Panc1 (cell line): ENCODE measurements at regions not wholly inside any gene's neighbourhood (a gene's known extent, or its start where the extent isn't known, plus 50 kb on each side); places are given as distances from the start of the nearest gene placed in this dataset.

Experiments used
- ATAC-seq: fragments of 200-7000 bp; cut with Tn5 transposase; 2 replicates; pipeline ENCODE4 v1.9.1; 2020; ENCODE audit warnings: mild to moderate bottlenecking, moderate library complexity
- BruUV-seq: library from RNA; stranded (reverse); fragments of 400-500 nt; replicated peaks from 2 replicates; lab custom pipeline; 2021; lab: Mats Ljungman, UMichigan
- CTCF ChIA-PET: fragments of 300-600 bp; sonication (Branson Sonifier 250); formaldehyde crosslinking; loops from one replicate; lab custom pipeline; 2022; ENCODE audit warnings: antibody characterized with exemption; lab: Charles Lee
- POLR2A ChIA-PET: fragments of 300-600 bp; sonication (Branson Sonifier 250); formaldehyde crosslinking; loops from one replicate; lab custom pipeline; 2022; ENCODE audit warnings: antibody characterized with exemption; lab: Charles Lee
- DNase-seq: peaks from one replicate; pipeline ENCODE4 v3.0.0-alpha.2; 2010; ENCODE audit warnings: low read depth, low spot score
- H3K27ac ChIP-seq: 2 replicates; pipeline ENCODE4 v1.5.1; 2011; ENCODE audit warnings: mild to moderate bottlenecking, low read length, inconsistent platforms
- H3K27me3 ChIP-seq: fragments of 200-500 bp; sonication (Bioruptor generic); 2 replicates; pipeline ENCODE4 v1.6.0; 2014; ENCODE audit warnings: low read length, inconsistent platforms; ENCODE audit not compliant: control insufficient read depth, insufficient read depth
- H3K36me3 ChIP-seq: fragments of 200-500 bp; sonication (Bioruptor generic); 2 replicates; pipeline ENCODE4 v1.5.1; 2014; ENCODE audit warnings: inconsistent platforms, mild to moderate bottlenecking, low read length, moderate library complexity; ENCODE audit not compliant: control insufficient read depth, insufficient read depth
- H3K4me1 ChIP-seq: 2 replicates; pipeline ENCODE4 v1.5.1; 2011; ENCODE audit warnings: inconsistent platforms, mild to moderate bottlenecking, low read length, moderate library complexity; ENCODE audit not compliant: control insufficient read depth, insufficient read depth
- H3K4me3 ChIP-seq, 2 experiments: 2 replicates each; pipeline ENCODE4 v1.5.1; 2011 to 2012; ENCODE audit warnings: low read depth in 2 of 2, low read length in 2 of 2, mild to moderate bottlenecking in 2 of 2, inconsistent platforms in 1 of 2, moderate library complexity in 1 of 2
- H3K9me3 ChIP-seq: fragments of 200-500 bp; sonication (Bioruptor generic); 2 replicates; pipeline ENCODE4 v1.5.1; 2014; ENCODE audit warnings: low read depth, mild to moderate bottlenecking, inconsistent platforms, low read length, moderate library complexity; ENCODE audit not compliant: control insufficient read depth, insufficient read depth
- POLR2AphosphoS5 ChIP-seq: IDR thresholded peaks from 2 replicates; pipeline ENCODE4 v1.6.1; 2012; ENCODE audit warnings: mild to moderate bottlenecking, low read depth, low read length, moderate library complexity
- SIN3A ChIP-seq: IDR thresholded peaks from 2 replicates; pipeline ENCODE4 v1.6.1; 2012; ENCODE audit warnings: low read depth, mild to moderate bottlenecking, low read length, moderate library complexity, borderline replicate concordance; ENCODE audit not compliant: insufficient read depth
- TCF7L2 ChIP-seq: IDR thresholded peaks from 2 replicates; pipeline ENCODE4 v1.6.1; 2011; ENCODE audit warnings: mild to moderate bottlenecking, low read depth, low read length, inconsistent platforms
- in situ Hi-C: cut with HindIII; loops from 2 replicates; pipeline ENCODE4 v1.10.0; 2016; ENCODE audit warnings: low sequenced_read_pairs, low pct_unique_long_range_greater_than_20kb
- intact Hi-C: fragments of 100-400 bp; cut with micrococcal nuclease; formaldehyde crosslinking; loops from one replicate; pipeline ENCODE4 v1.10.0; 2022; ENCODE audit not compliant: unreplicated experiment
- TF ChIP-seq, protein P1 (sequence below), 2 experiments: IDR thresholded peaks; 2 replicates each; pipeline ENCODE4 v1.6.1; 2011 to 2012; ENCODE audit warnings: low read depth in 2 of 2, control low read depth in 1 of 2, low read length in 1 of 2, mild to moderate bottlenecking in 1 of 2, moderate library complexity in 1 of 2; ENCODE audit not compliant: insufficient read depth in 1 of 2
- TF ChIP-seq, protein P2 (sequence below): fragments of 450-650 bp; IDR thresholded peaks from 2 replicates; pipeline ENCODE4 v1.5.1; 2017; ENCODE audit warnings: mild to moderate bottlenecking

DNA sequence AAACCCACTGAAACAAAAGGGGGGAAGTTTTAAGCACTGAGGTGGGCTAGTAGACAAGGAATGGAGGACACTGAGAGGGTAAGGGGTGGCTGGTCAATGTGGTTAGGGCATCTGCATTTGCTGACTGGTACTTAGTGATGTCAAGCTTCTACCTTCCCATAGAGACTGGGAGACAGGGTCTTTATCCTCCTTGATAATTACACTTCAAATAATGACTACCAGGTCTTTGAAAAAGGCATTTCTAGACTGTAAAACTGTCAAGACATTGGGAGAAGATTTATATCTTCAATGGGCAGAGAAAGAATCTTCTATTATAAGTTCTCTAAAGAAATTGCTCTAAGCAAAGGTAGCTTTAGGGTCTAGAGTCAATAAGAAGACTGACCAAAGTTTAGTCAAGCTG is 1490.8 kb upstream of the PCDH20 start:
- no TSS peak for BruUV-seq
- ATAC-seq (no peak), DNase-seq (no peak)
- Histone ChIP-seq H3K27ac (no peak overlapping the region), H3K4me1 (no peaks in the 10 kb centered on the region), H3K27me3 (no peaks in the 10 kb centered on the region), H3K9me3 (no peaks in the 10 kb centered on the region), H3K4me3 (no peak overlapping the region), H3K36me3 (no peaks in the 10 kb centered on the region)
- in situ Hi-C loops (no loop called here), intact Hi-C loops (no loop called here)
- ChIA-PET POLR2A (no interaction called here), CTCF (no interaction called here)
- TF ChIP-seq, protein P1, sequence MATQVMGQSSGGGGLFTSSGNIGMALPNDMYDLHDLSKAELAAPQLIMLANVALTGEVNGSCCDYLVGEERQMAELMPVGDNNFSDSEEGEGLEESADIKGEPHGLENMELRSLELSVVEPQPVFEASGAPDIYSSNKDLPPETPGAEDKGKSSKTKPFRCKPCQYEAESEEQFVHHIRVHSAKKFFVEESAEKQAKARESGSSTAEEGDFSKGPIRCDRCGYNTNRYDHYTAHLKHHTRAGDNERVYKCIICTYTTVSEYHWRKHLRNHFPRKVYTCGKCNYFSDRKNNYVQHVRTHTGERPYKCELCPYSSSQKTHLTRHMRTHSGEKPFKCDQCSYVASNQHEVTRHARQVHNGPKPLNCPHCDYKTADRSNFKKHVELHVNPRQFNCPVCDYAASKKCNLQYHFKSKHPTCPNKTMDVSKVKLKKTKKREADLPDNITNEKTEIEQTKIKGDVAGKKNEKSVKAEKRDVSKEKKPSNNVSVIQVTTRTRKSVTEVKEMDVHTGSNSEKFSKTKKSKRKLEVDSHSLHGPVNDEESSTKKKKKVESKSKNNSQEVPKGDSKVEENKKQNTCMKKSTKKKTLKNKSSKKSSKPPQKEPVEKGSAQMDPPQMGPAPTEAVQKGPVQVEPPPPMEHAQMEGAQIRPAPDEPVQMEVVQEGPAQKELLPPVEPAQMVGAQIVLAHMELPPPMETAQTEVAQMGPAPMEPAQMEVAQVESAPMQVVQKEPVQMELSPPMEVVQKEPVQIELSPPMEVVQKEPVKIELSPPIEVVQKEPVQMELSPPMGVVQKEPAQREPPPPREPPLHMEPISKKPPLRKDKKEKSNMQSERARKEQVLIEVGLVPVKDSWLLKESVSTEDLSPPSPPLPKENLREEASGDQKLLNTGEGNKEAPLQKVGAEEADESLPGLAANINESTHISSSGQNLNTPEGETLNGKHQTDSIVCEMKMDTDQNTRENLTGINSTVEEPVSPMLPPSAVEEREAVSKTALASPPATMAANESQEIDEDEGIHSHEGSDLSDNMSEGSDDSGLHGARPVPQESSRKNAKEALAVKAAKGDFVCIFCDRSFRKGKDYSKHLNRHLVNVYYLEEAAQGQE (IDR thresholded peaks at IDR 0.05; ENCODE audit: insufficient read depth in 1 of 2, low read depth in 2 of 2, low read length in 1 of 2): no peak
- TF ChIP-seq SIN3A (no peak), POLR2AphosphoS5 (no peak), TCF7L2 (no peak)
- TF ChIP-seq, protein P2, sequence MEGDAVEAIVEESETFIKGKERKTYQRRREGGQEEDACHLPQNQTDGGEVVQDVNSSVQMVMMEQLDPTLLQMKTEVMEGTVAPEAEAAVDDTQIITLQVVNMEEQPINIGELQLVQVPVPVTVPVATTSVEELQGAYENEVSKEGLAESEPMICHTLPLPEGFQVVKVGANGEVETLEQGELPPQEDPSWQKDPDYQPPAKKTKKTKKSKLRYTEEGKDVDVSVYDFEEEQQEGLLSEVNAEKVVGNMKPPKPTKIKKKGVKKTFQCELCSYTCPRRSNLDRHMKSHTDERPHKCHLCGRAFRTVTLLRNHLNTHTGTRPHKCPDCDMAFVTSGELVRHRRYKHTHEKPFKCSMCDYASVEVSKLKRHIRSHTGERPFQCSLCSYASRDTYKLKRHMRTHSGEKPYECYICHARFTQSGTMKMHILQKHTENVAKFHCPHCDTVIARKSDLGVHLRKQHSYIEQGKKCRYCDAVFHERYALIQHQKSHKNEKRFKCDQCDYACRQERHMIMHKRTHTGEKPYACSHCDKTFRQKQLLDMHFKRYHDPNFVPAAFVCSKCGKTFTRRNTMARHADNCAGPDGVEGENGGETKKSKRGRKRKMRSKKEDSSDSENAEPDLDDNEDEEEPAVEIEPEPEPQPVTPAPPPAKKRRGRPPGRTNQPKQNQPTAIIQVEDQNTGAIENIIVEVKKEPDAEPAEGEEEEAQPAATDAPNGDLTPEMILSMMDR: no peak

DNA sequence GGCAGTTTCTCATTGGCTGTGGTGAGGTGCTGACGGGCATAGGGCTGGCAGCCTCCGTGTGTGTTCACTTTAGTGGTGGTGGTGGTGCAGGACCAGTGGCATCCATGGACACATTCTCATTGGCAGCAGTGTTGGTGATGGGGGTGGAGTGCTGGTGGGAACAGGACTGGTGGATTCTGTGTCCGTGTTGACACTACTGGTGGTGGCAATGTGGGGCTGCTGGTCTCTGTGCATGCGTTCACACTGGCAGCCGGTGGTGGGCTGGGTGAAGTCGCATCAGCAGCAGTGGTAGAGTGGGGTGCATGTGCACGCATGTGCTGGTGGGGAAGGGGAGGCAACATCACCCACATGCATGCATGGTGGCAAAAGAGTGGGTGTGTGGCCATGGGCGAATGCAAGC is 1471.4 kb upstream of the PCDH20 start:
- ChIA-PET POLR2A (no interaction called here), CTCF (no interaction called here)
- in situ Hi-C loops: no loop called here
- no peaks in the 10 kb centered on the region for H3K9me3 ChIP-seq
- no peaks in the 10 kb centered on the region for H3K36me3 ChIP-seq
- no peak overlapping the region for H3K27ac ChIP-seq
- H3K4me3 ChIP-seq: no peak overlapping the region
- ATAC-seq (no peak), DNase-seq (no peak)
- intact Hi-C loops: no loop called here
- no peaks in the 10 kb centered on the region for H3K27me3 ChIP-seq
- TF ChIP-seq SIN3A: no peak
- TF ChIP-seq POLR2AphosphoS5: no peak
- no peak for TF ChIP-seq TCF7L2
- TF ChIP-seq, protein P2: no peak
- TF ChIP-seq, protein P1 (IDR thresholded peaks at IDR 0.05; ENCODE audit: insufficient read depth in 1 of 2, low read depth in 2 of 2, low read length in 1 of 2): no peak
- no TSS peak for BruUV-seq
- no peaks in the 10 kb centered on the region for H3K4me1 ChIP-seq
